Calu3 (cell line): ENCODE measurements at regions not wholly inside any gene's neighbourhood (a gene's known extent, or its start where the extent isn't known, plus 50 kb on each side); places are given as distances from the start of the nearest gene placed in this dataset.

ENCODE experiments used
- BruUV-seq: library from RNA; stranded (reverse); fragments of 400-500 nt; replicated peaks from 2 replicates; lab custom pipeline; 2021; lab: Mats Ljungman, UMichigan
- CTCF ChIA-PET: fragments of 300-600 bp; sonication (Branson Sonifier 250); formaldehyde crosslinking; loops from one replicate; lab custom pipeline; 2022; ENCODE audit warnings: antibody characterized with exemption; lab: Charles Lee
- DNase-seq: peaks from one replicate; pipeline ENCODE4 v3.0.0; 2022
- H3K27ac Mint-ChIP-seq: one replicate; pipeline ENCODE4 v1.8.0; 2022; ENCODE audit warnings: mixed read lengths; ENCODE audit not compliant: unreplicated experiment
- H3K27me3 Mint-ChIP-seq: one replicate; pipeline ENCODE4 v1.8.0; 2022; ENCODE audit warnings: mixed read lengths; ENCODE audit not compliant: unreplicated experiment
- H3K36me3 Mint-ChIP-seq: one replicate; pipeline ENCODE4 v1.8.0; 2022; ENCODE audit warnings: mild to moderate bottlenecking, moderate library complexity, mixed read lengths; ENCODE audit not compliant: insufficient read depth, unreplicated experiment
- H3K4me1 Mint-ChIP-seq: one replicate; pipeline ENCODE4 v1.8.0; 2022; ENCODE audit warnings: mild to moderate bottlenecking, low read depth, mixed read lengths; ENCODE audit not compliant: unreplicated experiment
- H3K4me3 Mint-ChIP-seq: one replicate; pipeline ENCODE4 v1.8.0; 2022; ENCODE audit warnings: mild to moderate bottlenecking, low read depth, moderate library complexity, mixed read lengths; ENCODE audit not compliant: unreplicated experiment
- H3K9me3 Mint-ChIP-seq: one replicate; pipeline ENCODE4 v1.8.0; 2022; ENCODE audit warnings: low read depth, mixed read lengths; ENCODE audit not compliant: unreplicated experiment
- intact Hi-C: fragments of 100-400 bp; cut with micrococcal nuclease; formaldehyde crosslinking; loops from one replicate; pipeline ENCODE4 v1.10.0; 2022; ENCODE audit not compliant: unreplicated experiment
- TF ChIP-seq, protein P1 (sequence below): fragments of 200-600 bp; IDR thresholded peaks from one replicate; pipeline ENCODE4 v1.8.0; 2022; ENCODE audit warnings: antibody characterized with exemption; ENCODE audit not compliant: unreplicated experiment

DNA sequence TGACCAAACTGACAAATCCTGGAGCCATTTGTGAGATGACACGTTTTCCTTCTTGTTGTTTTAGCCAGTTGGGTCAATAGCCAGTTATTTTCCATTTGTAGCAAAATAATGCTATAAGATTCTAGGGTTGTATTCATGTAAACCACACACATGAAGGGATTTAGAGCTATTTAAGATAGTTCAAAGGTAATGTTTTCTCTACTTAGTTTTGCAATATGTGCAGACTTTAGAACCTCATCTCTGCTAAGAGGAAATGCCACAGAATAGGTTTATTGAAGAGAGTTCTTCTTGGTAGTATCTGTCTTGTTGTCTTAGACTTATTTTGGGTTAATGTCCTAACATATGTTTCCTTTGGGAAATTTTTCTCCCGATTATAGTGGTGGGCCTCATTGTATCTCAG lies 213.5 kb upstream of the RIMS1 start:
- Mint-ChIP-seq H3K9me3 (no peaks in the 10 kb centered on the region), H3K27ac (no peak overlapping the region), H3K27me3 (no peaks in the 10 kb centered on the region), H3K4me3 (no peak overlapping the region), H3K4me1 (no peaks in the 10 kb centered on the region), H3K36me3 (no peaks in the 10 kb centered on the region)
- intact Hi-C loops = no loop called here
- no TSS peak for BruUV-seq
- TF ChIP-seq, protein P1, sequence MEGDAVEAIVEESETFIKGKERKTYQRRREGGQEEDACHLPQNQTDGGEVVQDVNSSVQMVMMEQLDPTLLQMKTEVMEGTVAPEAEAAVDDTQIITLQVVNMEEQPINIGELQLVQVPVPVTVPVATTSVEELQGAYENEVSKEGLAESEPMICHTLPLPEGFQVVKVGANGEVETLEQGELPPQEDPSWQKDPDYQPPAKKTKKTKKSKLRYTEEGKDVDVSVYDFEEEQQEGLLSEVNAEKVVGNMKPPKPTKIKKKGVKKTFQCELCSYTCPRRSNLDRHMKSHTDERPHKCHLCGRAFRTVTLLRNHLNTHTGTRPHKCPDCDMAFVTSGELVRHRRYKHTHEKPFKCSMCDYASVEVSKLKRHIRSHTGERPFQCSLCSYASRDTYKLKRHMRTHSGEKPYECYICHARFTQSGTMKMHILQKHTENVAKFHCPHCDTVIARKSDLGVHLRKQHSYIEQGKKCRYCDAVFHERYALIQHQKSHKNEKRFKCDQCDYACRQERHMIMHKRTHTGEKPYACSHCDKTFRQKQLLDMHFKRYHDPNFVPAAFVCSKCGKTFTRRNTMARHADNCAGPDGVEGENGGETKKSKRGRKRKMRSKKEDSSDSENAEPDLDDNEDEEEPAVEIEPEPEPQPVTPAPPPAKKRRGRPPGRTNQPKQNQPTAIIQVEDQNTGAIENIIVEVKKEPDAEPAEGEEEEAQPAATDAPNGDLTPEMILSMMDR = no peak
- CTCF ChIA-PET = no interaction called here
- DNase-seq = no peak

DNA sequence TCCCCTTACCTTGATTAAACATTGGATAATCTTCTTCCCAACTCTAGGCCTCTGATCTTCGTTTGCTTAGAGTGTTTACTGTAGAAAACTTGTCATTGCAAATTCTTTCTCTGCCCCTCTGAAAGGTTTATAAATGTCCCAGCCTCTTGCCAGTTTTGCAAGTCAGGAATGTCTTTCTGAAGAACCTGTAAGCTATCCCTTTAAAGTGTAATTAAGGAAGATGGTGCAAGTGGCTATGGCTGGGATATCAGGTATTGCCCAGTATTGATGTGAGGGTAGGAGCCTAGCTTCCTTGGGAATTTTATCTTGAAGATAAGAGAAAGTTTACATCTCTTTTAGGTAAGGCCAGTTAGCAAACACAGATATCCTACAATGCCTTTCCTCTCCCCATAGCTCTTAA lies 211.0 kb upstream of the RIMS1 start:
- CTCF ChIA-PET = no interaction called here
- no peaks in the 10 kb centered on the region for H3K4me1 Mint-ChIP-seq
- H3K4me3 Mint-ChIP-seq = no peak overlapping the region
- no TSS peak for BruUV-seq
- H3K27ac Mint-ChIP-seq = no peak overlapping the region
- no peak for DNase-seq
- TF ChIP-seq, protein P1 = no peak
- H3K36me3 Mint-ChIP-seq = no peaks in the 10 kb centered on the region
- H3K27me3 Mint-ChIP-seq = no peaks in the 10 kb centered on the region
- H3K9me3 Mint-ChIP-seq = no peaks in the 10 kb centered on the region
- intact Hi-C loops = no loop called here

DNA sequence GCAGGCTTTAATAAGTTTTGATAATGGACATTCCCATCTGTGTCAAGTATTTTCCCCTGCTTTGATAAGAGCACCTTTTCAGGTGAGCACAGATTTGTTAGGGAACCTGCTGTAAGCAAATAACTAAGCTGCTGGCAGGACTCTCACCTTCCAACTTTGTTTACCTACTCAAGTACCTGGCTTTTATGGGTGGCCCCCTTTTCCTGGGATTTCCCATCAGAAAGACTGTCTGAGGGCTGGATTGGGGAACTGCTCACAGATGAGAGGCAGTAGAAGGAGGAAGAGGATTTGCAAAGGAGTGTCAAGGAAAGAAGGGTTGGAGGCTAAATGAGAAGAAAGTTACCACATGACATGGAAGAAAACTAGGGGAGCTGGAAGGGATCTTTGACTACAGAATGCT lies 210.1 kb upstream of the RIMS1 start:
- H3K27ac Mint-ChIP-seq = no peak overlapping the region
- CTCF ChIA-PET = no interaction called here
- H3K4me1 Mint-ChIP-seq = no peaks in the 10 kb centered on the region
- intact Hi-C loops = no loop called here
- no peaks in the 10 kb centered on the region for H3K36me3 Mint-ChIP-seq
- no peak overlapping the region for H3K4me3 Mint-ChIP-seq
- DNase-seq = no peak
- no peaks in the 10 kb centered on the region for H3K27me3 Mint-ChIP-seq
- TF ChIP-seq, protein P1 = no peak
- no TSS peak for BruUV-seq
- H3K9me3 Mint-ChIP-seq = no peaks in the 10 kb centered on the region

DNA sequence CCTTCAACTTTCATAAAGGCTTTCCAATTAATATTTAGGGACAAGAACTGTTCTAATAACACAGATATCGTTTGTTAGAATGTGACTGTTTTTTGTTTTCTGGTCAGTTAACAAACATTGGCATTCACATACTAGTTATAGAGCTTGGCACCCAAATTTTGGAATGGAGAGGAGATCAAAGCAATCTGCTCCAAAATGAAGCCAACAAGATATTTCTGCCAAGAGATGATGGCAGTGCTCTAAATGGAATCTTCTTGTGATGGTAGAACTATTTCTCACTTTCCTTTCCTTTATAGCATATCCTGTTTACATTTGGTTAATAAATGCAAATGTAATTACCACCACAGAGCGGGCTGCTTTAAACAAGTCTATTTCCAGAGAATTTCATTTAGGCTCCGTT lies 208.3 kb upstream of the RIMS1 start:
- Mint-ChIP-seq H3K4me1 (no peaks in the 10 kb centered on the region), H3K27me3 (no peaks in the 10 kb centered on the region), H3K36me3 (no peaks in the 10 kb centered on the region), H3K9me3 (no peaks in the 10 kb centered on the region), H3K27ac (no peak overlapping the region), H3K4me3 (no peak overlapping the region)
- intact Hi-C loops = no loop called here
- CTCF ChIA-PET = interaction anchor here (1.2 kb wide), 1 partner anchor 20 kb away, joined by 3 read pairs; no protein-coding TSS in a partner anchor
- no peak for DNase-seq
- TF ChIP-seq, protein P1 = no peak
- BruUV-seq = no TSS peak
